IPS-20b (cell line): ENCODE measurements at regions not wholly inside any gene's neighbourhood (a gene's known extent, or its start where the extent isn't known, plus 50 kb on each side); places are given as distances from the start of the nearest gene placed in this dataset.

Experiments
- H3K27ac ChIP-seq: one replicate; pipeline ENCODE4 v1.5.1; 2013; ENCODE audit warnings: low read length
- H3K27me3 ChIP-seq: 2 replicates; pipeline ENCODE4 v1.6.1; 2013; ENCODE audit warnings: mild to moderate bottlenecking, low read length, inconsistent platforms; ENCODE audit not compliant: insufficient read depth
- H3K36me3 ChIP-seq: 2 replicates; pipeline ENCODE4 v1.6.1; 2013; ENCODE audit warnings: low read depth, mild to moderate bottlenecking, inconsistent platforms, low read length, moderate library complexity; ENCODE audit not compliant: insufficient read depth
- H3K4me1 ChIP-seq: 2 replicates; pipeline ENCODE4 v1.6.1; 2013; ENCODE audit warnings: mild to moderate bottlenecking, control low read depth, inconsistent platforms, low read length, moderate library complexity; ENCODE audit not compliant: insufficient read depth
- H3K4me3 ChIP-seq: 2 replicates; pipeline ENCODE4 v1.5.1; 2013; ENCODE audit warnings: mild to moderate bottlenecking, low read length, inconsistent platforms
- H3K9ac ChIP-seq: 2 replicates; pipeline ENCODE4 v1.6.1; 2013; ENCODE audit warnings: low read depth, mild to moderate bottlenecking, inconsistent platforms, low read length, moderate library complexity
- H3K9me3 ChIP-seq: 2 replicates; pipeline ENCODE4 v1.6.1; 2013; ENCODE audit warnings: mild to moderate bottlenecking, low read depth, low read length, inconsistent platforms; ENCODE audit not compliant: insufficient read depth

- Histone ChIP-seq H3K9ac (no peak overlapping the region), H3K9me3 (no peaks in the 10 kb centered on the region), H3K4me1 (no peaks in the 10 kb centered on the region), H3K27me3 (no peaks in the 10 kb centered on the region), H3K27ac (no peak overlapping the region), H3K36me3 (no peaks in the 10 kb centered on the region), H3K4me3 (no peak overlapping the region)
These were observed 306.1 kb upstream of the KLHL29 start for GRCh38 chr2:23078784-23079434.

- Histone ChIP-seq H3K36me3 (no peaks in the 10 kb centered on the region), H3K27ac (no peak overlapping the region), H3K9me3 (no peaks in the 10 kb centered on the region)
These were observed 301.0 kb upstream of the KLHL29 start for GRCh38 chr2:23083966-23084365.

GRCh38 chr2:23091019-23091418 is 294.0 kb upstream of the KLHL29 start:
- Histone ChIP-seq H3K9me3 (no peaks in the 10 kb centered on the region; the same call in 1 of the 2 replicates), H3K27me3 (no peaks in the 10 kb centered on the region), H3K36me3 (no peaks in the 10 kb centered on the region), H3K4me1 (no peaks in the 10 kb centered on the region), H3K27ac (no peak overlapping the region), H3K9ac (no peak overlapping the region), H3K4me3 (no peak overlapping the region)

More at GRCh38 chr2:23083966-23084365, 301.0 kb upstream of the KLHL29 start:
- H3K4me3 ChIP-seq: no peak overlapping the region
- H3K27me3 ChIP-seq: no peaks in the 10 kb centered on the region
- H3K4me1 ChIP-seq: no peaks in the 10 kb centered on the region
- no peak overlapping the region for H3K9ac ChIP-seq

GRCh38 chr2:23091900-23092299 is 293.1 kb upstream of the KLHL29 start:
- H3K27me3 ChIP-seq: no peaks in the 10 kb centered on the region
- H3K9ac ChIP-seq: no peak overlapping the region
- no peaks in the 10 kb centered on the region; the same call in 1 of the 2 replicates for H3K9me3 ChIP-seq
- H3K4me1 ChIP-seq: no peaks in the 10 kb centered on the region
- H3K27ac ChIP-seq: no peak overlapping the region
- no peak overlapping the region for H3K4me3 ChIP-seq
- no peaks in the 10 kb centered on the region for H3K36me3 ChIP-seq

GRCh38 chr2:23092831-23093230 is 292.1 kb upstream of the KLHL29 start:
- Histone ChIP-seq H3K27ac (no peak overlapping the region), H3K9me3 (no peaks in the 10 kb centered on the region; the same call in 1 of the 2 replicates), H3K4me3 (no peak overlapping the region), H3K36me3 (no peaks in the 10 kb centered on the region), H3K4me1 (no peaks in the 10 kb centered on the region), H3K27me3 (no peaks in the 10 kb centered on the region), H3K9ac (no peak overlapping the region)

- Histone ChIP-seq H3K4me1 (no peaks in the 10 kb centered on the region), H3K36me3 (no peaks in the 10 kb centered on the region)
These were observed 291.5 kb upstream of the KLHL29 start for GRCh38 chr2:23093513-23093912.

GRCh38 chr2:23096906-23097602 is 287.9 kb upstream of the KLHL29 start:
- Histone ChIP-seq H3K27ac (no peak overlapping the region), H3K4me1 (no peaks in the 10 kb centered on the region), H3K4me3 (no peak overlapping the region), H3K27me3 (no peaks in the 10 kb centered on the region), H3K9ac (no peak overlapping the region), H3K9me3 (no peaks in the 10 kb centered on the region), H3K36me3 (no peaks in the 10 kb centered on the region)

More at GRCh38 chr2:23093513-23093912, 291.5 kb upstream of the KLHL29 start:
- H3K27me3 ChIP-seq: no peaks in the 10 kb centered on the region
- no peak overlapping the region for H3K4me3 ChIP-seq
- H3K27ac ChIP-seq: no peak overlapping the region
- H3K9ac ChIP-seq: no peak overlapping the region
- H3K9me3 ChIP-seq: no peaks in the 10 kb centered on the region; the same call in 1 of the 2 replicates

- Histone ChIP-seq H3K4me1 (no peaks in the 10 kb centered on the region), H3K36me3 (no peaks in the 10 kb centered on the region), H3K9me3 (no peaks in the 10 kb centered on the region), H3K4me3 (no peak overlapping the region), H3K27me3 (no peaks in the 10 kb centered on the region), H3K27ac (no peak overlapping the region), H3K9ac (no peak overlapping the region)
These were observed 284.6 kb upstream of the KLHL29 start for GRCh38 chr2:23100406-23100805.

- Histone ChIP-seq H3K4me1 (no peaks in the 10 kb centered on the region), H3K27ac (no peak overlapping the region), H3K9me3 (no peaks in the 10 kb centered on the region)
These were observed 278.7 kb upstream of the KLHL29 start for GRCh38 chr2:23106242-23106785.

GRCh38 chr2:23107327-23107941 is 277.5 kb upstream of the KLHL29 start:
- Histone ChIP-seq H3K9me3 (no peaks in the 10 kb centered on the region), H3K4me3 (no peak overlapping the region), H3K36me3 (no peaks in the 10 kb centered on the region), H3K27me3 (no peaks in the 10 kb centered on the region), H3K27ac (no peak overlapping the region), H3K9ac (no peak overlapping the region), H3K4me1 (no peaks in the 10 kb centered on the region)

More at GRCh38 chr2:23106242-23106785, 278.7 kb upstream of the KLHL29 start:
- Histone ChIP-seq H3K4me3 (no peak overlapping the region), H3K36me3 (no peaks in the 10 kb centered on the region), H3K9ac (no peak overlapping the region), H3K27me3 (no peaks in the 10 kb centered on the region)

- no peak overlapping the region for H3K4me3 ChIP-seq
These were observed 273.7 kb upstream of the KLHL29 start for GRCh38 chr2:23111263-23111662.

More at GRCh38 chr2:23111263-23111662, 273.7 kb upstream of the KLHL29 start:
- H3K9me3 ChIP-seq: no peaks in the 10 kb centered on the region
- no peaks in the 10 kb centered on the region for H3K36me3 ChIP-seq
- no peaks in the 10 kb centered on the region for H3K4me1 ChIP-seq
- H3K27ac ChIP-seq: no peak overlapping the region
- no peak overlapping the region for H3K9ac ChIP-seq
- no peaks in the 10 kb centered on the region for H3K27me3 ChIP-seq
